GM12864 (cell line): ENCODE measurements at regions not wholly inside any gene's neighbourhood (a gene's known extent, or its start where the extent isn't known, plus 50 kb on each side); places are given as distances from the start of the nearest gene placed in this dataset.
"Not testable (repeated sequence)": the region's sequence is repeated elsewhere in the genome, so short reads cannot be mapped to it uniquely, and the experiment has no call there.

Experiments used
- DNase-seq: peaks from one replicate; pipeline ENCODE4 v3.0.0-alpha.2; 2011; ENCODE audit warnings: low read depth
- H3K4me3 ChIP-seq: 2 replicates; pipeline ENCODE4 v1.5.1; 2011; ENCODE audit warnings: mild to moderate bottlenecking, low read depth, low read length, control low read depth
- CTCF ChIP-seq: IDR thresholded peaks from 2 replicates; pipeline ENCODE4 v1.5.1; 2011; ENCODE audit warnings: low read depth, mild to moderate bottlenecking, moderate library complexity, low read length, control low read depth, inconsistent platforms; ENCODE audit errors: missing control alignments

- H3K4me3 ChIP-seq, result no peak overlapping the region
- DNase-seq, result no peak
- TF ChIP-seq CTCF, result no peak
These were observed 1492.9 kb upstream of the C9orf72 start for GRCh38 chr9:29066141-29066640.

- no peak for TF ChIP-seq CTCF
- no peak overlapping the region for H3K4me3 ChIP-seq
- no peak for DNase-seq
These were observed 1495.2 kb upstream of the C9orf72 start for GRCh38 chr9:29068461-29068860.

- no peak overlapping the region for H3K4me3 ChIP-seq
- no peak for DNase-seq
- TF ChIP-seq CTCF, result no peak
These were observed 1496.1 kb upstream of the C9orf72 start for GRCh38 chr9:29069376-29069775.

GRCh38 chr9:29078063-29078666 is 1504.9 kb upstream of the C9orf72 start:
- H3K4me3 ChIP-seq, result no peak overlapping the region
- no peak for TF ChIP-seq CTCF
- no peak for DNase-seq

GRCh38 chr9:29100762-29101161 is 1527.5 kb upstream of the C9orf72 start:
- TF ChIP-seq CTCF, result no peak
- no peak overlapping the region for H3K4me3 ChIP-seq
- no peak for DNase-seq

- not testable (repeated sequence) for DNase-seq, H3K4me3 ChIP-seq
These were observed 1530.9 kb upstream of the C9orf72 start for GRCh38 chr9:29104166-29104565.

- H3K4me3 ChIP-seq, result no peak overlapping the region
- no peak for DNase-seq
- TF ChIP-seq CTCF, result no peak
These were observed 1545.3 kb upstream of the C9orf72 start for GRCh38 chr9:29118555-29118954.
